WTC11 (cell line): ENCODE measurements at regions not wholly inside any gene's neighbourhood (a gene's known extent, or its start where the extent isn't known, plus 50 kb on each side); places are given as distances from the start of the nearest gene placed in this dataset.

ENCODE experiments used
- ATAC-seq: fragments of 200-7000 bp; cut with Tn5 transposase; 2 replicates; pipeline ENCODE4 v1.10.0; 2021; ENCODE audit warnings: mild to moderate bottlenecking, moderate library complexity
- CTCF ChIA-PET: fragments of 300-600 bp; sonication (Branson Sonifier 250); formaldehyde crosslinking; loops from one replicate; lab custom pipeline; 2021; ENCODE audit warnings: antibody characterized with exemption; lab: Charles Lee
- POLR2A ChIA-PET: fragments of 350-600 bp; sonication (Branson Sonifier 250); formaldehyde crosslinking; loops from one replicate; lab custom pipeline; 2021; ENCODE audit warnings: antibody characterized with exemption; lab: Charles Lee
- DNase-seq: peaks from one replicate; pipeline ENCODE4 v3.0.0; 2021; ENCODE audit warnings: low spot score
- H3K27ac Mint-ChIP-seq: 2 replicates; pipeline ENCODE4 v1.8.0; 2021; ENCODE audit warnings: mixed read lengths
- H3K27me3 Mint-ChIP-seq: 2 replicates; pipeline ENCODE4 v1.8.0; 2021; ENCODE audit warnings: low read depth, mild to moderate bottlenecking, moderate library complexity, mixed read lengths
- H3K36me3 Mint-ChIP-seq: 2 replicates; pipeline ENCODE4 v1.8.0; 2021; ENCODE audit warnings: mixed read lengths
- H3K4me1 Mint-ChIP-seq: 2 replicates; pipeline ENCODE4 v1.8.0; 2022; ENCODE audit warnings: mixed read lengths
- H3K4me3 Mint-ChIP-seq: 2 replicates; pipeline ENCODE4 v1.8.0; 2021; ENCODE audit warnings: mild to moderate bottlenecking, moderate library complexity, mixed read lengths
- H3K9me3 Mint-ChIP-seq: 2 replicates; pipeline ENCODE4 v1.8.0; 2021; ENCODE audit warnings: mixed read lengths
- ATF1 ChIP-seq: sonication (generic); formaldehyde crosslinking; IDR thresholded peaks from 2 replicates; pipeline ENCODE4 v1.8.1; 2023; ENCODE audit warnings: mild to moderate bottlenecking, moderate library complexity, missing genetic modification reagents
- CBFB ChIP-seq: sonication (generic); formaldehyde crosslinking; IDR thresholded peaks from 2 replicates; pipeline ENCODE4 v1.8.1; 2022; ENCODE audit warnings: mild to moderate bottlenecking, low read depth, missing genetic modification reagents
- CDX4 ChIP-seq: fragments of 250-450 bp; sonication (Bioruptor Pico); IDR thresholded peaks from 2 replicates; pipeline ENCODE4 v1.9.0; 2021; ENCODE audit warnings: moderate library complexity, mild to moderate bottlenecking, inconsistent platforms, borderline replicate concordance
- CREB1 ChIP-seq: sonication (generic); formaldehyde crosslinking; IDR thresholded peaks from 2 replicates; pipeline ENCODE4 v1.8.0; 2023; ENCODE audit warnings: mild to moderate bottlenecking, missing genetic modification reagents
- E2F1 ChIP-seq: sonication (generic); formaldehyde crosslinking; IDR thresholded peaks from 2 replicates; pipeline ENCODE4 v1.8.0; 2022; ENCODE audit warnings: mild to moderate bottlenecking, missing genetic modification reagents
- FOXP1 ChIP-seq: sonication (generic); formaldehyde crosslinking; IDR thresholded peaks from 2 replicates; pipeline ENCODE4 v1.8.0; 2022; ENCODE audit warnings: missing genetic modification reagents, mild to moderate bottlenecking, moderate library complexity, borderline replicate concordance
- FOXP4 ChIP-seq: sonication (generic); formaldehyde crosslinking; IDR thresholded peaks from 2 replicates; pipeline ENCODE4 v1.8.0; 2022; ENCODE audit warnings: mild to moderate bottlenecking, missing genetic modification reagents
- GABPB1 ChIP-seq: sonication (generic); formaldehyde crosslinking; IDR thresholded peaks from 2 replicates; pipeline ENCODE4 v1.8.1; 2023; ENCODE audit warnings: mild to moderate bottlenecking, missing genetic modification reagents
- HMGA2 ChIP-seq: fragments of 250-450 bp; sonication (Bioruptor Pico); IDR thresholded peaks from 2 replicates; pipeline ENCODE4 v1.4.0; 2021; ENCODE audit warnings: mild to moderate bottlenecking, moderate library complexity
- JUN ChIP-seq: sonication (generic); formaldehyde crosslinking; IDR thresholded peaks from 2 replicates; pipeline ENCODE4 v1.8.0; 2023; ENCODE audit warnings: mild to moderate bottlenecking, missing genetic modification reagents
- MXD4 ChIP-seq: fragments of 250-450 bp; sonication (Bioruptor Pico); IDR thresholded peaks from 2 replicates; pipeline ENCODE4 v1.8.0; 2021; ENCODE audit warnings: mild to moderate bottlenecking, moderate library complexity, borderline replicate concordance
- NFE2L1 ChIP-seq: sonication (generic); formaldehyde crosslinking; IDR thresholded peaks from 2 replicates; pipeline ENCODE4 v1.8.1; 2023; ENCODE audit warnings: missing genetic modification reagents
- NR1H2 ChIP-seq: sonication (generic); formaldehyde crosslinking; IDR thresholded peaks from 2 replicates; pipeline ENCODE4 v1.9.0; 2021; ENCODE audit warnings: mild to moderate bottlenecking, moderate library complexity, missing genetic modification reagents
- PRRX2 ChIP-seq: fragments of 250-450 bp; sonication (Bioruptor Pico); IDR thresholded peaks from 2 replicates; pipeline ENCODE4 v1.8.0; 2021; ENCODE audit warnings: mild to moderate bottlenecking
- RELA ChIP-seq: sonication (generic); formaldehyde crosslinking; IDR thresholded peaks from 2 replicates; pipeline ENCODE4 v1.8.1; 2022; ENCODE audit warnings: missing genetic modification reagents, mild to moderate bottlenecking, borderline replicate concordance
- RORB ChIP-seq: fragments of 250-450 bp; sonication (Bioruptor Pico); IDR thresholded peaks from 2 replicates; pipeline ENCODE4 v1.9.0; 2021; ENCODE audit warnings: mild to moderate bottlenecking
- SMAD3 ChIP-seq: sonication (generic); formaldehyde crosslinking; IDR thresholded peaks from 2 replicates; pipeline ENCODE4 v1.8.0; 2022; ENCODE audit warnings: missing genetic modification reagents, mild to moderate bottlenecking, borderline replicate concordance
- SOX15 ChIP-seq: fragments of 250-450 bp; sonication (Bioruptor Pico); IDR thresholded peaks from 2 replicates; pipeline ENCODE4 v1.9.0; 2021; ENCODE audit warnings: mild to moderate bottlenecking
- SP1 ChIP-seq: sonication (generic); formaldehyde crosslinking; conservative IDR thresholded peaks from 2 replicates; pipeline ENCODE4 v1.8.1; 2022; ENCODE audit warnings: missing genetic modification reagents
- TP53 ChIP-seq: sonication (generic); formaldehyde crosslinking; IDR thresholded peaks from 2 replicates; pipeline ENCODE4 v1.8.1; 2023; ENCODE audit warnings: mild to moderate bottlenecking, missing genetic modification reagents
- ZNF317 ChIP-seq: sonication (generic); formaldehyde crosslinking; IDR thresholded peaks from 2 replicates; pipeline ENCODE4 v1.8.1; 2023; ENCODE audit warnings: low read depth, mild to moderate bottlenecking, moderate library complexity, missing genetic modification reagents, borderline replicate concordance
- TF ChIP-seq, protein P1 (sequence below): fragments of 250-450 bp; sonication (Bioruptor Pico); IDR thresholded peaks from 2 replicates; pipeline ENCODE4 v1.8.0; 2021; ENCODE audit warnings: mild to moderate bottlenecking
- TF ChIP-seq, protein P2 (sequence below): sonication (generic); formaldehyde crosslinking; IDR thresholded peaks from 2 replicates; pipeline ENCODE4 v1.8.1; 2023; ENCODE audit warnings: mild to moderate bottlenecking, missing genetic modification reagents, borderline replicate concordance
- TF ChIP-seq, protein P3 (sequence below): fragments of 250-450 bp; sonication (Bioruptor Pico); IDR thresholded peaks from 2 replicates; pipeline ENCODE4 v1.9.0; 2021; ENCODE audit warnings: mild to moderate bottlenecking
- TF ChIP-seq, protein P4 (sequence below): sonication (generic); formaldehyde crosslinking; IDR thresholded peaks from 2 replicates; pipeline ENCODE4 v1.8.0; 2022; ENCODE audit warnings: mild to moderate bottlenecking, missing genetic modification reagents

DNA sequence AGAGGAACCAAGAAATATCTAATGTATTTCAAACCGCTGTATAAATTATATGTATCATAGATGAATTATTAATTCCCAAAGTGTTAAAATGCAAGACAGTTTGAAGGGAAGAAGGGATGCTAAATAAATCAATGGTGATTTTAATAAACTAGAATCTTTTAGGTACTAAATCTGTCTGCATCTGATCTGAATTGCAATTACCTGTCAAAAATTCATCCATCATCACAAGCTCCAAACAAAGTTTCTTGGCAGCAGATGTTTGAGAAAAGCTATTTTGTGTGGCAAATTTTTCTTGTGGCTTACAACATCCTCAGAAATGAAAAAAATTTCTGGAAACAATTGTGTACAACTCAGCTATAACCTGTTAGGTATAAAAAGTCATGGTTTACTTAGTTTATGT, 816.0 kb upstream of the NDST4 start (continued):
- TF ChIP-seq, protein P1, sequence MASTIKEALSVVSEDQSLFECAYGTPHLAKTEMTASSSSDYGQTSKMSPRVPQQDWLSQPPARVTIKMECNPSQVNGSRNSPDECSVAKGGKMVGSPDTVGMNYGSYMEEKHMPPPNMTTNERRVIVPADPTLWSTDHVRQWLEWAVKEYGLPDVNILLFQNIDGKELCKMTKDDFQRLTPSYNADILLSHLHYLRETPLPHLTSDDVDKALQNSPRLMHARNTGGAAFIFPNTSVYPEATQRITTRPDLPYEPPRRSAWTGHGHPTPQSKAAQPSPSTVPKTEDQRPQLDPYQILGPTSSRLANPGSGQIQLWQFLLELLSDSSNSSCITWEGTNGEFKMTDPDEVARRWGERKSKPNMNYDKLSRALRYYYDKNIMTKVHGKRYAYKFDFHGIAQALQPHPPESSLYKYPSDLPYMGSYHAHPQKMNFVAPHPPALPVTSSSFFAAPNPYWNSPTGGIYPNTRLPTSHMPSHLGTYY (CRISPR knock-in tag) = no peak

DNA sequence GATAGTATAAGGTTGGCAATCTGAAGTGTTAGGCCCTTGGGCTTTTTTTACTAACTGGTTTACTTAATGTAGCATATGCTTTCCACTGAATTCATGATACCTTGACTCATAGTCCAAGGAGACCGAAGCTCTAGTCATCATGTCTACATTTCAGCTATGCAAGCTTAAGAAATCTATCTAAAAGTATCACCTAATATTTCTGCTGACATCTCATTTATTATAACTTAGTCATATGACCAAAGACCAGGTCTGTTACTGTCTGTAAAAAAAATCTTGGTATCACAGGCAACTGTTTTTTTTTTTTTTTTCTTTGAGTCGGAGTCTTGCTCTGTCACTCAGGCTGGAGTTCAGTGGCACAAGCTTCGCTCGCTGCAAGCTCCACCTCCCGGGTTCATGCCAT, 814.0 kb upstream of the NDST4 start:
- no peak for ATAC-seq
- POLR2A ChIA-PET = no interaction called here
- CTCF ChIA-PET = no interaction called here

DNA sequence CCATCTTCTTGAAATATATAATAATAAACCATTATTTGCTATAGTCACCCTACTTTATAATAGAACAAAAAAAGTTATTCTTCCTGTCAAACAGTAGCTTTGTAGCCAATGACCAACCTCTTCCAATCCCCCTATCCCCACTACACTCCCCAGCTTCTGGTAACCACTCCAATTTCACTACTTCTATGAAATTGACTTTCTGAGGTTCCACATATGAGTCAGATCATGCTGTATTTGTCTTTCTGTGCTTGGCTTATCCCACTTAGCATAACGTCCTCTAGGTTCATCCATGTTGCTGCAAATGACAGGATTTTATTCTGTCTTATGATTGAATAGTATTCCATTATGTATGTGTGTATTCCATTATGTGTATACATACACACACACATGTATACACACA, 809.7 kb upstream of the NDST4 start:
- H3K36me3 Mint-ChIP-seq = peaks cover 2% of the 10 kb centered on the region; the same call in 1 of the 2 replicates
- DNase-seq (no peak), ATAC-seq (no peak)
- peaks cover 15% of the 10 kb centered on the region for H3K9me3 Mint-ChIP-seq
- CTCF ChIA-PET = no interaction called here
- no peaks in the 10 kb centered on the region for H3K27me3 Mint-ChIP-seq
- TF ChIP-seq TP53 (CRISPR knock-in tag) = no peak
- TF ChIP-seq CDX4 (CRISPR knock-in tag) = no peak
- no peak for TF ChIP-seq SOX15 (CRISPR knock-in tag)
- no peak for TF ChIP-seq RELA
- TF ChIP-seq NR1H2 (CRISPR knock-in tag) = no peak
- no peak for TF ChIP-seq E2F1 (CRISPR knock-in tag)
- no peak for TF ChIP-seq GABPB1 (CRISPR knock-in tag)
- TF ChIP-seq SMAD3 (CRISPR knock-in tag) = no peak
- TF ChIP-seq, protein P2, sequence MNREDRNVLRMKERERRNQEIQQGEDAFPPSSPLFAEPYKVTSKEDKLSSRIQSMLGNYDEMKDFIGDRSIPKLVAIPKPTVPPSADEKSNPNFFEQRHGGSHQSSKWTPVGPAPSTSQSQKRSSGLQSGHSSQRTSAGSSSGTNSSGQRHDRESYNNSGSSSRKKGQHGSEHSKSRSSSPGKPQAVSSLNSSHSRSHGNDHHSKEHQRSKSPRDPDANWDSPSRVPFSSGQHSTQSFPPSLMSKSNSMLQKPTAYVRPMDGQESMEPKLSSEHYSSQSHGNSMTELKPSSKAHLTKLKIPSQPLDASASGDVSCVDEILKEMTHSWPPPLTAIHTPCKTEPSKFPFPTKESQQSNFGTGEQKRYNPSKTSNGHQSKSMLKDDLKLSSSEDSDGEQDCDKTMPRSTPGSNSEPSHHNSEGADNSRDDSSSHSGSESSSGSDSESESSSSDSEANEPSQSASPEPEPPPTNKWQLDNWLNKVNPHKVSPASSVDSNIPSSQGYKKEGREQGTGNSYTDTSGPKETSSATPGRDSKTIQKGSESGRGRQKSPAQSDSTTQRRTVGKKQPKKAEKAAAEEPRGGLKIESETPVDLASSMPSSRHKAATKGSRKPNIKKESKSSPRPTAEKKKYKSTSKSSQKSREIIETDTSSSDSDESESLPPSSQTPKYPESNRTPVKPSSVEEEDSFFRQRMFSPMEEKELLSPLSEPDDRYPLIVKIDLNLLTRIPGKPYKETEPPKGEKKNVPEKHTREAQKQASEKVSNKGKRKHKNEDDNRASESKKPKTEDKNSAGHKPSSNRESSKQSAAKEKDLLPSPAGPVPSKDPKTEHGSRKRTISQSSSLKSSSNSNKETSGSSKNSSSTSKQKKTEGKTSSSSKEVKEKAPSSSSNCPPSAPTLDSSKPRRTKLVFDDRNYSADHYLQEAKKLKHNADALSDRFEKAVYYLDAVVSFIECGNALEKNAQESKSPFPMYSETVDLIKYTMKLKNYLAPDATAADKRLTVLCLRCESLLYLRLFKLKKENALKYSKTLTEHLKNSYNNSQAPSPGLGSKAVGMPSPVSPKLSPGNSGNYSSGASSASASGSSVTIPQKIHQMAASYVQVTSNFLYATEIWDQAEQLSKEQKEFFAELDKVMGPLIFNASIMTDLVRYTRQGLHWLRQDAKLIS (CRISPR knock-in tag) = no peak
- no peak for TF ChIP-seq MXD4 (CRISPR knock-in tag)
- TF ChIP-seq NFE2L1 = no peak
- no peak for TF ChIP-seq ZNF317 (CRISPR knock-in tag)
- TF ChIP-seq FOXP4 (CRISPR knock-in tag) = no peak
- TF ChIP-seq HMGA2 (CRISPR knock-in tag) = no peak
- TF ChIP-seq, protein P3, sequence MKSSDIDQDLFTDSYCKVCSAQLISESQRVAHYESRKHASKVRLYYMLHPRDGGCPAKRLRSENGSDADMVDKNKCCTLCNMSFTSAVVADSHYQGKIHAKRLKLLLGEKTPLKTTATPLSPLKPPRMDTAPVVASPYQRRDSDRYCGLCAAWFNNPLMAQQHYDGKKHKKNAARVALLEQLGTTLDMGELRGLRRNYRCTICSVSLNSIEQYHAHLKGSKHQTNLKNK (CRISPR knock-in tag) = no peak
- TF ChIP-seq SP1 (CRISPR knock-in tag) = no peak
- no peak overlapping the region for H3K27ac Mint-ChIP-seq
- POLR2A ChIA-PET = no interaction called here
- H3K4me3 Mint-ChIP-seq = no peak overlapping the region
- peaks cover 9% of the 10 kb centered on the region for H3K4me1 Mint-ChIP-seq

More for the DNA sequence above, 814.0 kb upstream of the NDST4 start:
- Mint-ChIP-seq H3K27ac (no peak overlapping the region), H3K4me1 (no peaks in the 10 kb centered on the region), H3K4me3 (no peak overlapping the region), H3K9me3 (no peaks in the 10 kb centered on the region; the same call in 1 of the 2 replicates), H3K36me3 (no peaks in the 10 kb centered on the region), H3K27me3 (no peaks in the 10 kb centered on the region)
- no peak for DNase-seq
- TF ChIP-seq RORB (CRISPR knock-in tag) (no peak), MXD4 (CRISPR knock-in tag) (no peak), ATF1 (CRISPR knock-in tag) (no peak), JUN (CRISPR knock-in tag) (no peak), NFE2L1 (no peak), PRRX2 (CRISPR knock-in tag) (no peak), TP53 (CRISPR knock-in tag) (no peak), NR1H2 (CRISPR knock-in tag) (no peak), FOXP1 (CRISPR knock-in tag) (no peak), E2F1 (CRISPR knock-in tag) (no peak), SMAD3 (CRISPR knock-in tag) (no peak), CREB1 (CRISPR knock-in tag) (no peak), ZNF317 (CRISPR knock-in tag) (no peak), CBFB (CRISPR knock-in tag) (no peak)
- TF ChIP-seq, protein P4, sequence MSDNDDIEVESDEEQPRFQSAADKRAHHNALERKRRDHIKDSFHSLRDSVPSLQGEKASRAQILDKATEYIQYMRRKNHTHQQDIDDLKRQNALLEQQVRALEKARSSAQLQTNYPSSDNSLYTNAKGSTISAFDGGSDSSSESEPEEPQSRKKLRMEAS (CRISPR knock-in tag) = no peak
- TF ChIP-seq, all 79 proteins: peak for 0
